RCC 7860 (cell line): ENCODE measurements at regions not wholly inside any gene's neighbourhood (a gene's known extent, or its start where the extent isn't known, plus 50 kb on each side); places are given as distances from the start of the nearest gene placed in this dataset.
"Not testable (repeated sequence)": the region's sequence is repeated elsewhere in the genome, so short reads cannot be mapped to it uniquely, and the experiment has no call there.

Experiments
- DNase-seq: peaks from one replicate; pipeline ENCODE4 v3.0.0-alpha.2; 2015; ENCODE audit warnings: low spot score
- FAIRE-seq: peaks from 2 replicates; lab custom pipeline; 2012; peaks lifted over from hg19 to GRCh38; lab: Jason Lieb, UNC

- FAIRE-seq = no peak
- no peak for DNase-seq
Observed at GRCh38 chr2:239720361-239721360, 304.5 kb downstream of the NDUFA10 start.

- no peak for FAIRE-seq
- DNase-seq = no peak
Observed at GRCh38 chr2:239719791-239720360, 305.3 kb downstream of the NDUFA10 start.

DNA sequence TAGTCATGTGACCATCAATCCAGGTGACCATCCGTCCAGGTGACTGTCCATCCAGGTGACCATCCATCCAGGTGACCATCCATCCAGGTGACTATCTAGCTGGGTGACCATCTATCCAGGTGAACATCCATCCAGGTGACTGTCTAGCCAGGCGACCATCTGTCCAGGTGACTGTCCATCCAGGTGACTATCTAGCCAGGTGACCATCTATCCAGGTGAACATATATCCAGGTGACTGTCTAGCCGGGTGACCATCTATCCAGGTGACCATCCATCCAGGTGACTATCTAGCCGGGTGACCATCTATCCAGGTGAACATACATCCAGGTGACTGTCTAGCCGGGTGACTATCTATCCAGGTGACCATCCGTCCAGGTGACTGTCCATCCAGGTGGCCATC is 306.2 kb downstream of the NDUFA10 start:
- DNase-seq, FAIRE-seq: not testable (repeated sequence)

DNA sequence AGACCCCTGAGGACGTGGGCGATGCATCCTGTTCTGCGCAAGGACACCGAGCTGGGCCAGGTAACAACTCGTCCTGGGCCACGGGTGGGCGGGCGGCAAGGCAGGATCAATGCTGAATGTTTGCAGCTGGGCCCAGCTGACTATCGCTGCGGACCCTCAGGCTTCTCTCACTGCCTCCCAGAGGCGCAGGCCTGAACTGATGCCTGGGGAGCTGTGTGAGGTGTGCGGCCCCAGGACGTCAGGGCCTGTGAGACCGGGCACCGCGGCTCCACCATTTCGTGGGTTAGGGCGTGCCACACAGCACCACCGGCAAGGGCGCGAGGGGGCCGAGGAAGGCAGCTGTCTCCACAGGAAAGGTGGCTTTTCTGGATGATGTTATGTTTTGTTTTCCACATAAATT is 307.4 kb downstream of the NDUFA10 start:
- no peak for DNase-seq
- no peak for FAIRE-seq

DNA sequence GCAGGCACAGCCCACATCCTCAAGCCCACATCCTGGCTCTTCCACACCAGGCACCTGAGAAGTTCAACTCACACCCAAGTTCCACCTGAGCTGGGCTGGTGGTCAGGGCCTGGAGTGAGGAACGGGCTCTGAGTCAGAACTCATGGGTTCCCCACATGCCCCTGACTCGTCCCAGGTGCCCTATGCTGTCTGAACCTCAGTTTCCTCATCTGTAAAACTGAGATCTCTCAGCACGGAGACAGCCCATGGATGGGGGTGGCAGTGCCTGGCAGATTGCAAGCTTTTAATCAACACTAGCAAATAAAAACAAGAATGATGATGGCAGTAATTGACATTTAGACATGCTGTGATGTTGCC is 307.8 kb downstream of the NDUFA10 start:
- FAIRE-seq = no peak
- DNase-seq = no peak

- DNase-seq (no peak), FAIRE-seq (no peak)
Observed at GRCh38 chr2:239716536-239717318, 308.4 kb downstream of the NDUFA10 start.

GRCh38 chr2:239716009-239716408 is 309.1 kb downstream of the NDUFA10 start:
- FAIRE-seq (no peak), DNase-seq (no peak)

DNA sequence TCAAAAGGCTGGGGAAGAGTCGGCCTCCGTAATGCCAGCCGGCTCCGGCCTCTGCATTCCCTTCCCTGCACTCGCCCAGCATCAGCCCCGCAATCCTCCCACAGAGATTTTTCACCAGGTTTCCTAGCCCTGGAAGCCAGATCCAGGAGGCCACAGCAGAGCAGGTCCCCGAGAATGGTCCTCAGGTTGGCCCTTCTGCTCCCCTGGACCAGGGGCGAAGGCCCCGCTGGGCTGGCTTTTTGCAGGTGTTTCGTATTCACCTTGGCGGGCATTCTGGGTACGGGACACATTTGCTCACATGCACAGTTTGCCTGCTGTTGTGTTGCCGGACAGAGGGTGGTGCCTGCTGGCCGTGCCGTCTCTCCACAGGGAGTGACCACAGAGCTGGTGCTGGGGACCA is 309.5 kb downstream of the NDUFA10 start:
- FAIRE-seq (no peak), DNase-seq (no peak)

GRCh38 chr2:239715202-239715601 is 309.9 kb downstream of the NDUFA10 start:
- FAIRE-seq (no peak), DNase-seq (no peak)

- no peak for FAIRE-seq
- no peak for DNase-seq
Observed at GRCh38 chr2:239714116-239714515, 311.0 kb downstream of the NDUFA10 start.

- DNase-seq = no peak
- FAIRE-seq = no peak
Observed at GRCh38 chr2:239712755-239713154, 311.9 kb upstream of the HDAC4 start.

DNA sequence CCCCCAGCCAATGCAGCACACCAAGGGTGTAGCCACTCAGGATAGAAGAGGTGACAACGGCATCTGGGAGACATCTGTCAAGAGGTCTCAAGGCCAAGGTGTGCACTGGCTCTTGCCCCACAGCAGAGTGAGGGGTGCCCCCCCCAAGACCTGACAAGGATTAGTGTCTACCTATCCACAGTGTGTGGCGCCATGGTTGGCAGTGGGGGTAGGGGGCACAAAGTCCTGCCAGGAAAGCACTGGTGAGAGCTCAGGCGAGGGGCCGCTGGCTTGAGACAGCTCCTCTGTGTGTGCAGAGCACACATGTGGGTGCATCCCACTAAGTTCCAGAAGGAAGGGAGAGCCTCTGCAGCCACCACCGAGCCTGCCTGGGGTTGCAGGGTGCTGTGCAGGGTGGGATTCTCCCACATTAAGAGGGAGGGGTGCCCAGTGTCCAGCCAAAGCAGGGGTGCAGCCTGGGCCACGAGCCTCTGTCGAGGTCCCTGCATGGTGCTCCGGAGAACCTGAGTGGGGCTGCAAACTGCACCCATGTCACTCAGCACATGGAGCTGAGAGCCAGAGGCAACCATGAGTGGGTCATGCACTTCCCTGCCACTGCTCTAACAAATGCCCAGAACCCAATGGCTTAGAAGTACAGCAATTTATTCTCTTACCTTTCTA is 311.2 kb upstream of the HDAC4 start:
- FAIRE-seq (no peak), DNase-seq (no peak)

GRCh38 chr2:239710953-239711861 is 310.4 kb upstream of the HDAC4 start:
- DNase-seq = no peak
- FAIRE-seq = no peak

DNA sequence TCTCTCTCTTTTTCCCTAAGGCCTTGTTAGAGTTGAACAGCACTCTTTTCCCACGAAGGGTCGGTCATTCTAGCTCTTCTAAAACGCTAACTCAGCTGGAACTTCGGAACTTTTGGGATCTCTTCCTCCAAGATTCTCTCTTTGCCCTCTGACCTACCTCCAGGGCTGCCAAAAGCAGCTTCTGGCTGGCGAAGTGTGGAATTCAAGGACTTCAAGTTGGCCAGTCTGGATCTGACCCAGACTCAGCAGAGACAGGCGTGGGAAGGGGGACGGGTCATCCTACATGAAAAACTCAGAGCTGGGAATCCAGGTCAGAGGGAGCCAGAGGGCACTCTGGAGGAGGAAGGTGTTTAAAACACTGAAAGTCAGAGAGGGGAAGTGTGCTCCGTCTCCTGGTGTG is 305.5 kb upstream of the HDAC4 start:
- DNase-seq (no peak), FAIRE-seq (no peak)

DNA sequence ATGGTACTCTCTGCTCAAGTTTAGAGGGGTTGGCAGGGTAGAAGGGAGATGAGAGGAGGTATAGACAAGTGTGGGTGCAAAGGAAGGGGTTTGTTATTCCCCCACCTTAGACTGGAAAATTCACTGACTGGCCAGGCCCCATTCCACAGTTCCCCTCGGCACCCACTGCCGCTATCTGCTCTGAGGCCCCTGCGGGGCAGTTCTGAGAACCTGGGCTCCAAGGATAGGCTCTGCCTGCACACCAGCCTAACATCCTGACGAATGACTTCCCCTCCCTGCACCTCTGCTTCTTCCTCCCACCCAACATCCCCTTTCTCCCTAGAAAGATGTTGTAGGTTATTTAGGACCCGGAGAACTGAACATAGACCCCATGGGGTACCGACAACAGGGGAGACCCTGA is 303.9 kb upstream of the HDAC4 start:
- no peak for FAIRE-seq
- no peak for DNase-seq

- DNase-seq (no peak), FAIRE-seq (no peak)
Observed at GRCh38 chr2:239703834-239704233, 303.0 kb upstream of the HDAC4 start.

DNA sequence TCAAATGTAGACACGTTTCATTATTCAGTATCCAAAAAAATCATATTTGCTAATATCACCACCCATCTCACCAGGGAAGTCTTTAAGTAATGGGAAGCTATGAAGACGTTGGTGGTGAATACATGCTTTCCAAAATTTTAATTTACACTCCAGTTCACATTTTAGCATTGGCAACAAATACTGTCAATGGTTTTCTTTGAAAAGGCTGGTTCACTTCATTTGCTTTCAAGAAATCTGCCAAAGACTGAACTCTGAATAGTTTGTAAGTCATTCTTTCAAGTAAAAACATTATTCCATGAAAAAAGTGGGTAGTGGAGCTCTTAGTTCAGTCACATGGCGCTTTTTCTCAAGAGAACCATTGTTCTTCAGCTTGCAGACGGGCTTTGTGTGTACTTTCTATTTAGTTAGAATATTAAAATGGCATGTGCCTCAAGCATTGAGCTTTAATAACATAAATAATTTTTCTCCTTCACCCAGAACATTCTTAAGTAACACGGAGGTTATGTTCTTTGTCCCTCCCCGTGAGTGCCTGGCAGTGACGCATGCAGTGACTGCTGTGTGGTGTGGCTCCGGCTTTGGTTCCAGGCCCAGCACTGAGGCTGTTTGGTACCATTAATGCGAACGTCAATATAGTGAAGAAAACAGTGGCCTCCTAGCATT is 300.0 kb upstream of the HDAC4 start:
- FAIRE-seq (no peak), DNase-seq (no peak)

DNA sequence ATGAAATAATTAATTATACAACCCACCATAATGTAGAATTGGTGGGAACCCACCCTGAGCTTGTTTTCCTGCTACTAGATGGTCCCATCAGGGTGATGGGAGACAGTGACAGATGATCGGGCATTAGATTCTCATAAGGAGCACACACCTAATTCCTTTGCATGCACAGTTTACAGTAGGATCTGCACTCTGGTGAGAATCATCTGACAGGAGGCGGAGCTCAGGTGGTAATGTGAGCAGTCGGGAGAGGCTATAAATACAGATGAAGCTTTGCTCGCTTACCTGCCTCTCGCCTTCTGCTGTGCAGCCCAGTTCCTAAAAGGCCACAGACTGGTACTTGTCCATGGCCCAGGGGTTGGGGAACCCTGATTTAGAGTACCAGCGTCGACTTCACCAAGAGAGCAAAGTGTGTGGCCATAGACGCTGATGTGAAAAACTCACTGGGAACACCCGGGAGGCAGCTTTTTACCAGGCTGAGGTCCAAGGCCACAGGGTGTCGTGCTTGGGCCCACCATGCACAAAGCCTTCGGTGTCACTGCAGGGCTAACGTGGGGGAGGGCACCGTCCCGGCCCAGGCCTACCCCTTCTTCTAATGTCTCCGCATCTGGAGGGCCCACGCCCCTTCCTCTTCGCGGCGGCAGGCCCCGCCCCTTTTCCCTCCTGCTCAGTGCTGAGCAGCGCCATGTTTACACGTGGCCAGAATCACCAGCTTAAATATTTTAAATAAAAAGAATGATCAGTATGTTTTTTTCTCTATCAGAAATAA is 296.8 kb upstream of the HDAC4 start:
- FAIRE-seq (no peak), DNase-seq (no peak)
